ENCODE measurements at regions not wholly inside any gene's neighbourhood (a gene's known extent, or its start where the extent isn't known, plus 50 kb on each side); places are given as distances from the start of the nearest gene placed in this dataset.

- Histone ChIP-seq H3K36me3 (no peaks in the 10 kb centered on the region), H3K27ac (no peak overlapping the region), H3K4me1 (no peaks in the 10 kb centered on the region), H3K27me3 (no peaks in the 10 kb centered on the region), H3K4me3 (no peak overlapping the region), H3K9me3 (no peaks in the 10 kb centered on the region)
- no peak for DNase-seq (ENCODE audit: low spot score in 2 of 2)
- TF ChIP-seq POLR2AphosphoS5 (IDR thresholded peaks at IDR 0.05) (no peak), CTCF (IDR thresholded peaks at IDR 0.05) (no peak)
- intact Hi-C loops (cut with DNase I; ENCODE audit: low total_unique reads): no loop called here
Observed at GRCh38 chr5:27532305-27532704, 493.9 kb upstream of the CDH9 start.

GRCh38 chr5:27524515-27524914, 486.1 kb upstream of the CDH9 start:
- H3K27ac ChIP-seq: no peak overlapping the region
- TF ChIP-seq POLR2AphosphoS5 (IDR thresholded peaks at IDR 0.05) (no peak), POLR2A (IDR thresholded peaks at IDR 0.05) (no peak), CTCF (IDR thresholded peaks at IDR 0.05) (no peak)
- intact Hi-C loops (cut with DNase I; ENCODE audit: low total_unique reads): no loop called here
- no peaks in the 10 kb centered on the region for H3K36me3 ChIP-seq
- H3K4me1 ChIP-seq: no peaks in the 10 kb centered on the region
- H3K9me3 ChIP-seq: no peaks in the 10 kb centered on the region
- H3K27me3 ChIP-seq: no peaks in the 10 kb centered on the region
- H3K4me3 ChIP-seq: no peak overlapping the region
- no peak for DNase-seq (ENCODE audit: low spot score in 2 of 2)

GRCh38 chr5:27523629-27524028, 485.2 kb upstream of the CDH9 start:
- no peak overlapping the region for H3K4me3 ChIP-seq
- TF ChIP-seq CTCF (IDR thresholded peaks at IDR 0.05) (no peak), POLR2AphosphoS5 (IDR thresholded peaks at IDR 0.05) (no peak)
- no peaks in the 10 kb centered on the region for H3K4me1 ChIP-seq
- intact Hi-C loops (cut with DNase I; ENCODE audit: low total_unique reads): no loop called here
- H3K36me3 ChIP-seq: no peaks in the 10 kb centered on the region
- no peak overlapping the region for H3K27ac ChIP-seq
- peaks cover 2 to 3% of the 10 kb centered on the region in 2 donors for H3K9me3 ChIP-seq
- no peaks in the 10 kb centered on the region for H3K27me3 ChIP-seq
- no peak for DNase-seq (ENCODE audit: low spot score in 2 of 2)

GRCh38 chr5:27516437-27516836, 478.1 kb upstream of the CDH9 start:
- no peaks in the 10 kb centered on the region for H3K27me3 ChIP-seq
- H3K9me3 ChIP-seq: peaks cover 4 to 14% of the 10 kb centered on the region in 2 donors

GRCh38 chr5:27511061-27511460, 472.7 kb upstream of the CDH9 start:
- TF ChIP-seq POLR2A (IDR thresholded peaks at IDR 0.05): no peak
- no peak for TF ChIP-seq CTCF (IDR thresholded peaks at IDR 0.05)
- no peak for TF ChIP-seq POLR2AphosphoS5 (IDR thresholded peaks at IDR 0.05)
- Histone ChIP-seq H3K4me1 (no peaks in the 10 kb centered on the region), H3K27ac (no peak overlapping the region), H3K9me3 (no peaks in the 10 kb centered on the region), H3K36me3 (no peaks in the 10 kb centered on the region), H3K27me3 (no peaks in the 10 kb centered on the region), H3K4me3 (no peak overlapping the region)
- intact Hi-C loops (cut with DNase I; ENCODE audit: low total_unique reads): no loop called here
- no peak for DNase-seq (ENCODE audit: low spot score in 2 of 2)

More at GRCh38 chr5:27516437-27516836, 478.1 kb upstream of the CDH9 start:
- intact Hi-C loops (cut with DNase I; ENCODE audit: low total_unique reads): no loop called here
- Histone ChIP-seq H3K36me3 (no peaks in the 10 kb centered on the region), H3K4me1 (no peaks in the 10 kb centered on the region), H3K4me3 (no peak overlapping the region), H3K27ac (no peak overlapping the region)
- no peak for DNase-seq (ENCODE audit: low spot score in 2 of 2)
- TF ChIP-seq CTCF (IDR thresholded peaks at IDR 0.05): no peak
- no peak for TF ChIP-seq POLR2AphosphoS5 (IDR thresholded peaks at IDR 0.05)
- TF ChIP-seq POLR2A (IDR thresholded peaks at IDR 0.05): no peak
